Pons (tissue), 1 donor: ENCODE measurements at regions not wholly inside any gene's neighbourhood (a gene's known extent, or its start where the extent isn't known, plus 50 kb on each side); places are given as distances from the start of the nearest gene placed in this dataset.

Source experiments
- DNase-seq: peaks from one replicate; pipeline ENCODE4 v3.0.0-alpha.2; 2016; ENCODE audit warnings: low spot score

DNA sequence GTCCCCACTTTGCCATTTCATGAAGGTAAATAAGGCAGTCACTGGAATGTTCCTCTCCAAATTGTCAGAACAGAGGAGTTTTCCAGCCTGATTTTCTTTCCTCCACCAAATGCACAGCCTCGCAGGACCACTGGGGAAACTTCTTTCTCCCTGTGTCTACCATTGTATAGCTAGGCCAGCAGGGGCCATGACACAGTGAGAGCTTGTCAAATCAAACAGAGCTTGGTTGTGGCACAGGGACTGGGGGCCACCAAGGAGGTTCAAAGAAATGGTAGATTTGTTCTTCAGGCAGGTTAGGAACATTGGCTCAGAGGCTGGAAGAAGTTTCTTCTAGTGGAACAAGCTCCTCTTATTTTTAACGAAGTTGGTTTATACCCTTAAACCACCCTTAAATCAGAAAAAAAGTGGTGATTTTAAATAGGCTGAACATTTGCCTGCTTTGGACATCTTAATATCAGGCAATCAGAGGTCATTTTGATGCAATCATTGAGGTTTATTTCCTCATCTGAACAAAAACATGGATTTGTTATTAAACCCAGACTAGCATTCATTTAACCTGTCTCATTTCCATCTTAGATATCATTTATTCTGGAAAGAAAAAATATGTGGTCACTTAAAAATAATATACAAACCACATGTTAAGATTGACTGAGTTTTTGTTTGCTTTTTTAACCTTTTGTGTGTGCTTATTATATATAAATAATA, 105.6 kb downstream of the GTPBP8 start:
- DNase-seq: no peak

GRCh38 chr3:113097960-113098447, 107.2 kb downstream of the GTPBP8 start:
- no peak for DNase-seq

GRCh38 chr3:113100063-113100462, 109.3 kb downstream of the GTPBP8 start:
- no peak for DNase-seq

- peak; percentile 26 for DNase-seq
Observed at GRCh38 chr3:113103588-113103987, 107.8 kb upstream of the BOC start.

- no peak for DNase-seq
Observed at GRCh38 chr3:113104357-113105092, 106.8 kb upstream of the BOC start.

- DNase-seq: peak; percentile 45
Observed at GRCh38 chr3:113105093-113105449, 106.3 kb upstream of the BOC start.

DNA sequence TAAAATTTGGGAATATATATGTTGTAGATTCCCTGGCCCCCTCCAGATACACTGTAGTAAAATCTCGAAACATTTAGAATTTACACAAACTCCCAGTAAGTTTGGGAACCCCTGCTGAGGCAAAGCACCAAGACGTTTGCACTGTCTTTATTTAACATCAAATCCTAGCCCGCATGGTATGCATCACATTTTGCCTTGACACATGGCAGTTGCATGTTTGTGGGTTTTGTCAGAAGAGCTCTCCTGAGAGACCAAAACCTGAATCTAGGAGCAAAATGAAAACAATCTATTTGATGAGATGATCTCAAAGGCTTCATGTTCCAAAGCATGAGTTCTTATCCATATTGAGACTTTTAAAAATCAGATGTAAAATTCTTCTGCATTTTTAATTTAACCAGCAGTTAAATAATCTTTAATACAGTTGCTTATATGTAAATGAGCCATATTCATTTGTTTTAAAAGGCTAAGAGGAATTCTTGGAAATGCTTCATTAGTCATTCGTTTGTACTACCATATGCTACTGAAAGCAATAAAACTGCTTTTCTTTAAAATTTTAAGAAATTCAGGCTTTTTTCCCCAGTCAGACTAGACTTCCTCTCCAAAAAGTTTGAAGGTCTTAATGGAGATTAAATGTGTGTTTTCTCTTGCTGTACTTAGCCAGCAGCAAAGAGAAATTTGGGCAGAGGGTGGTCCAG, 105.2 kb upstream of the BOC start:
- no peak for DNase-seq

- DNase-seq: no peak
Observed at GRCh38 chr3:113110267-113110666, 101.1 kb upstream of the BOC start.

DNA sequence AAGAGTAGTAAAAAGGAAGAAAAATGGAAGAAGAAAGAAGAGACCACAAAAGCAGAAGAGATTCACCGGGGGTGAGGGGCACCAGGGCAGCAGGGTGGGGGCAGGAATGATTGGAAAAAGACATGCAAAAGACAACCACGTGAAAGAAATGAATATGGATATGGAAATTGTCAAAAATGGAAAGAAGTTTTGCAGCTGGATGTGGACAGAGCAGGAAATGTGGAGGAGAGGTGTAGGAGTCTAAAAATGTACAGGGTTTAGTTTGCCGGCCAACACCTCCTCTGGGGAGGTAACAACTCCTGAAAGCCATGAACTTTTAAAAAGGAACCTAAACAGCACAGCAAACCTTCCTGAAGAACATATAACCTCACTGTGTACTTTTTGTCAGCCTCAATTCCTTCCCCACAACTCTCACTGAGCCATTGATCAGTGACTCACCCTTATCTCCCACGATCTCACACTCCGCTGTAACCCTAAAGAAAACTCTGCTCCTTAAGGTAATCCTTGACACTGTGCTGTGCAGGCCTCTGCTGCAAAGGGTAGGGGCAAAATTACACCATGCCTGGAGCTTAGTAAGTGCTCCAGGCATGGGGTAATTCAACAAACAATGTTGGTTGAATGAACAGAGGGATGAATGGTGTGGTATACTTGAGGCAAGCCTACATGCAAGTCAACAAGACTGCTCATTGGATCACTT, 100.2 kb upstream of the BOC start:
- no peak for DNase-seq

GRCh38 chr3:113113361-113113760, 98.0 kb upstream of the BOC start:
- no peak for DNase-seq

- DNase-seq: no peak
Observed at GRCh38 chr3:113117511-113118234, 93.7 kb upstream of the BOC start.

GRCh38 chr3:113118336-113118735, 93.0 kb upstream of the BOC start:
- no peak for DNase-seq

- no peak for DNase-seq
Observed at GRCh38 chr3:113124256-113124830, 87.0 kb upstream of the BOC start.

- DNase-seq: no peak
Observed at GRCh38 chr3:113125951-113126350, 85.4 kb upstream of the BOC start.

- no peak for DNase-seq
Observed at GRCh38 chr3:113128386-113129015, 82.9 kb upstream of the BOC start.

GRCh38 chr3:113129168-113129567, 82.2 kb upstream of the BOC start:
- DNase-seq: no peak

GRCh38 chr3:113132571-113132996, 78.8 kb upstream of the BOC start:
- no peak for DNase-seq

- DNase-seq: no peak
Observed at GRCh38 chr3:113133140-113133539, 78.2 kb upstream of the BOC start.

DNA sequence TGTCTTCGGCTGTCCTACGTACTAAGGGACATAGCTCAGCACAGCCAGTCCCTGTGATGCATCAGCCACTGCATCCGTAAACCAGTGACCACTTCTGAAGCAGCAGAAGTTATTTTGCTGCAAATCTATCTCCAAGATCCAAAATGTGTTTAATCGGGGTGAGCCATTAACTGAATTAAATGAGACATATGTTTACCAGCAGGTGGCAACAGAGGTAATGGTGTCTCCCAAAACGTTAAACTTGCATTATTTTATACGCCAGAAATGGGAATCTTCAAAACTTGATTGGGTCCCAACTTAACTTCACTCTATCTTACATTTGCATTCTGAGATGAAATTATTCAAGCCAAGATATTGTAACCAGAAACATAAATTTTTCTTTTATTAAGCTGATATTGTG, 75.3 kb upstream of the BOC start:
- no peak for DNase-seq

- no peak for DNase-seq
Observed at GRCh38 chr3:113136544-113136943, 74.8 kb upstream of the BOC start.
